ENCODE measurements at regions not wholly inside any gene's neighbourhood (a gene's known extent, or its start where the extent isn't known, plus 50 kb on each side); places are given as distances from the start of the nearest gene placed in this dataset.

DNA sequence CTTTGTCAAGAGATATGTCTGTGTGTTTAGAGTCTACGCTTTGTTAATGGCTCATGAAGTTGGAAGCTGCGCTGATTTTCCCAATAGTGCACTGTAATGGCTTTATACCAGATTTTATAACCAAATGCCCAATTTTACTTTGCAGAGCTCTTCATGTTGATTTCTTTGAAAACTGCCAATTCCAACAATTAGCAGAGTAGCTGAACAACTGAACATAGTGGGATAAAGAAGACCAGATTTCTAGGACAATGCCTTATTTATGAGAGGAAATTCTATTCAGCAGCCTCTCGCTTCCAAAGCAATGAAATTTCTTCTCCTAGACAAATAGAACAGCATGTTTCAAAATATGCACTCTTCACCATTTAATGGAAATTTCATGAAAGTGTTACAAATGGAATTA, 66.9 kb upstream of the PROK2 start:
- DNase-seq (ENCODE audit: low read depth in 2 of 2), result no peak

DNA sequence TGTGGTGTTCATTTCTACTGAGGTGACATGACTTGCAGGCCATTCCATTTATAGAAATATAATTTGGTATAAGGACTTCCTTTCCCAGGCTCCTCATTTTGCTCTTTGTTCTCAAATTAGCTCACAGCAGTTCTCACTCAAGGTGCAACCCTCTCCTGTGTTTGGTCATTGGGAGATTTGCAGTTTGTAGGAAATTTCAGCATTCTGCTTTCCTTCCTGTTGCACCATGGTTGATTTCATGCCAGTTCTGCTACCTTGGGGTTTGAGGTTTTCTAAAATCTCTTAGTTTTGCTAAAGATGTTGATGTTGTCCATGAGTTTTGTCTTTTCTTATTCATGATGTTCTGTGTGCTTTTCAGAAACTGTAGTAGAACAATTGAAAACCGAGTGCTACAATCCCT, 65.7 kb upstream of the PROK2 start:
- no peak for DNase-seq (ENCODE audit: low read depth in 2 of 2)

DNA sequence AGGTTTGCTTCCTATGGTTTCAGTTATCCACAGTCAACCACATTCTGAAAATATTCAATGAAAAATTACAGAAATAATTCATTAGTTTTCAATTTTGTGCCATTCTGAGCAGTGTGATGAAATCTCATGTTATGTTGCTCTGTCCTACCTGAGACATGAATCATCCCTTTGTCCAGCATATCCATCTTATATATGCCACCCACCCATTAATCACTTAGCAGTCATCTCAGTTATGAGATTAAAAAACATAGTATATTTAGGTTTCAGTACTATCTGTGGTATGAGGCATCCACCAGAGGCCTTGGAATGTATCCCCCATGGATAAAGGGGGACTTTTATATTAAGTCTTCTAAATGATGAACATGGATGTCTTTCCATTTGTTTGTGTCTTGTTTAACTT, 64.7 kb upstream of the PROK2 start:
- DNase-seq (ENCODE audit: low read depth in 2 of 2), result no peak

DNA sequence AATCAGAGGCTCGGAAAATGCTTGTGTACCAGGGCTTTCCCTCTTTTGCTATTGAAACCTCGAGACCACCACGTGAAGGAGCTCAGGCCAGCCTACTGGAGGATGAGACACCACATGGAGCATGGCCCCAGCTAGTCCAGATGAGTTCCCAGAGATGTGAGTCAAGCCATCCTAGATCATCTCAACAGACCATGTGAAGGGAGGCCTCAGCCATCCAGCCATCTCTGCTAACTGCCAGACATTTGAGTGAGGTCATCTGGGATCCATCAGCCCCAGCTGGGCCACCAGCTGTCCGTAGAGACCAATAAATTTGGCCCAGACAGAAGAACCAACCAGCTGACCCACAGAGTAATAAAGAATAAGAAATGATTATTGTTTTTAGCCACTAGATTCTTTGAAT, 62.8 kb upstream of the PROK2 start:
- DNase-seq (ENCODE audit: low read depth in 2 of 2), result no peak

DNA sequence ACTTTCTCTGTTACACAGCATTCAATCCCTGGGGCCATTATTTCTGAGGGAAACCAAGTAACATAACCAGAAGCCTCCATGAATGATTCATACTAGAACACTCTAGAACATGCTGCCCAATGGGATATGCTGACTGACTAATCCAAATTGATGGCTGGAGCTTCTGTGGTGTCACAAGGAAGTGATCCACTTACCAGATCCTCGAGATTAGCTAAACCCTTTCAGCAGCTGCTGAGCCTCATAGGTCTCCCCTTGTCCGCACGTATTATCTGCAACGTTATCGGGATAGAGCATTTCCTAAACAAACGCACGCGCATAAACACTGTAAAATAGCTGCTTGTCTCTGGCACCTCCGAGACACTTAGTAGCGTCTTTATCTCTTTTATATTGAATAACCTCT, 61.2 kb upstream of the PROK2 start:
- no peak for DNase-seq (ENCODE audit: low read depth in 2 of 2)

DNA sequence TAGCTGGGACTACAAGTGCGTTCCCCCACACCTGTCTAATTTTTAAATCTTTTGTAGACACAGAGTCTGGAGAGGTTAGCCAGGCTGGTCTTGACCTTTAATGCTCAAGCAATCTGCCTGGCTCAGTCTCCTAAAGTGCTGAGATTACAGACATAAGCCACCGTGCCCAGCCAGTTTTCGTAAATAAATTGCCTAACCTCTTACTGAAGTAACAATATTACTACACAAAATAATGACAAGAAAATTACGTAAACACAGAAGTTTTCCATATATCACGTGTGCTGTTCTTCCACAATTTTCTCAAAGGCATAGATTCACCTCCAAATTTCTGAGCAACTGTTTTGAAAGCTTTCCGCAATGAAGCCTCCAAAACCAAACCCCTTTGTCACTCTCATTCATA, 58.1 kb upstream of the PROK2 start:
- DNase-seq (ENCODE audit: low read depth in 2 of 2), result no peak

DNA sequence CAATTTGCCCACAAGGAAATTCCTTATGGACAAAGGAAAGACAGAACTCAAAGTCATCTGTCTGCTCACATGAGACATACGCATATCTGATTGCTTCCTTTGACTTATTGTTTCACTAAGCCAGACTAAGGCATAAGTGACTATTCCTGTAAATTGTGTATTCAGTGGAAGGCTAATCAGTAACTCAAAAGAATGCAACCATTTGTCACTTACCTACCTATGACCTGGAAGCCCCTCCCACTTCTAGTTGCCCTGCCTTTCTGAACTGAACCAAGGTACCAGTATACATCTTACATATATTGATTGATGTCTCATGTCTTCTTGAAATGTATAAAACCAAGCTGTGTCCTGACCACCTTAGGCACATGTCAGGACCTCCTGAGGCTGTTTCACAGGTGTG, 53.5 kb upstream of the PROK2 start:
- no peak for DNase-seq (ENCODE audit: low read depth in 2 of 2)

All from activated CD4-positive, alpha-beta T cell treated with anti-CD3 and anti-CD28 coated beads for 24 hours (primary cell).